ENCODE measurements at regions not wholly inside any gene's neighbourhood (a gene's known extent, or its start where the extent isn't known, plus 50 kb on each side); places are given as distances from the start of the nearest gene placed in this dataset.

- no peak for TF ChIP-seq CTCF (IDR thresholded peaks at IDR 0.05)
- TF ChIP-seq POLR2A (IDR thresholded peaks at IDR 0.05): no peak
- no peak for TF ChIP-seq POLR2AphosphoS5 (IDR thresholded peaks at IDR 0.05; ENCODE audit: insufficient read depth in 1 of 2, low read depth in 1 of 2)
These were observed 415.9 kb downstream of the EPHA4 start for GRCh38 chr2:221156062-221156734.
